SK-N-SH treated with all-trans-retinoic acid at 6 μM for 48 hours (cell line): ENCODE measurements at regions not wholly inside any gene's neighbourhood (a gene's known extent, or its start where the extent isn't known, plus 50 kb on each side); places are given as distances from the start of the nearest gene placed in this dataset.

Experiments used
- ATAC-seq: fragments of 200-7000 bp; cut with Tn5 transposase; 3 replicates; pipeline ENCODE4 v1.9.1; 2020; ENCODE audit warnings: mild to moderate bottlenecking, moderate library complexity
- ARNTL ChIP-seq: fragments of 450-650 bp; formaldehyde crosslinking; IDR thresholded peaks from 2 replicates; pipeline ENCODE4 v1.5.0; 2020; ENCODE audit warnings: low read depth, mild to moderate bottlenecking, moderate library complexity, borderline replicate concordance
- BACH2 ChIP-seq: fragments of 250-450 bp; sonication (Bioruptor Pico); IDR thresholded peaks from 2 replicates; pipeline ENCODE4 v1.9.0; 2021; ENCODE audit warnings: mild to moderate bottlenecking, borderline replicate concordance
- ESRRG ChIP-seq: fragments of 250-450 bp; sonication (Bioruptor Pico); IDR thresholded peaks from 2 replicates; pipeline ENCODE4 v1.6.1; 2021; ENCODE audit warnings: mild to moderate bottlenecking
- GLIS3 ChIP-seq: fragments of 250-450 bp; sonication (Bioruptor Pico); IDR thresholded peaks from 2 replicates; pipeline ENCODE4 v1.5.0; 2020; ENCODE audit warnings: mild to moderate bottlenecking, moderate library complexity
- ISL1 ChIP-seq: fragments of 250-450 bp; sonication (Bioruptor Pico); IDR thresholded peaks from 2 replicates; pipeline ENCODE4 v2.1.2; 2022; ENCODE audit warnings: mild to moderate bottlenecking, moderate library complexity
- OSR1 ChIP-seq: fragments of 250-450 bp; sonication (Bioruptor Pico); IDR thresholded peaks from 2 replicates; pipeline ENCODE4 v1.8.0; 2022; ENCODE audit warnings: moderate library complexity, mild to moderate bottlenecking, inconsistent platforms
- PPARA ChIP-seq: fragments of 250-450 bp; sonication (Bioruptor Pico); IDR thresholded peaks from 2 replicates; pipeline ENCODE4 v1.5.0; 2020; ENCODE audit warnings: mild to moderate bottlenecking, borderline replicate concordance
- RARB ChIP-seq: fragments of 250-450 bp; sonication (Bioruptor Pico); IDR thresholded peaks from 2 replicates; pipeline ENCODE4 v1.8.0; 2021; ENCODE audit warnings: mild to moderate bottlenecking, moderate library complexity
- SNAI2 ChIP-seq: fragments of 250-450 bp; sonication (Bioruptor Pico); IDR thresholded peaks from 2 replicates; pipeline ENCODE4 v1.5.0; 2020; ENCODE audit warnings: mild to moderate bottlenecking, moderate library complexity
- TCF4 ChIP-seq: fragments of 250-450 bp; sonication (Bioruptor Pico); IDR thresholded peaks from 2 replicates; pipeline ENCODE4 v1.8.0; 2021; ENCODE audit warnings: mild to moderate bottlenecking, moderate library complexity, borderline replicate concordance
- TOX ChIP-seq: fragments of 250-450 bp; sonication (Bioruptor Pico); IDR thresholded peaks from 2 replicates; pipeline ENCODE4 v1.8.0; 2021; ENCODE audit warnings: mild to moderate bottlenecking, moderate library complexity, borderline replicate concordance
- ZC3H10 ChIP-seq: fragments of 250-450 bp; sonication (Bioruptor Pico); IDR thresholded peaks from 2 replicates; pipeline ENCODE4 v1.5.1; 2021; ENCODE audit warnings: mild to moderate bottlenecking, moderate library complexity
- ZFP30 ChIP-seq: fragments of 450-650 bp; formaldehyde crosslinking; IDR thresholded peaks from 2 replicates; pipeline ENCODE4 v1.5.0; 2022; ENCODE audit warnings: mild to moderate bottlenecking, moderate library complexity
- ZNF565 ChIP-seq: fragments of 450-650 bp; formaldehyde crosslinking; conservative IDR thresholded peaks from 2 replicates; pipeline ENCODE4 v1.5.0; 2020; ENCODE audit warnings: low read depth, mild to moderate bottlenecking, moderate library complexity
- ZNF70 ChIP-seq: fragments of 450-650 bp; formaldehyde crosslinking; IDR thresholded peaks from 2 replicates; pipeline ENCODE4 v1.5.0; 2020; ENCODE audit warnings: mild to moderate bottlenecking, moderate library complexity
- ZNF8 ChIP-seq: fragments of 450-650 bp; formaldehyde crosslinking; IDR thresholded peaks from 2 replicates; pipeline ENCODE4 v1.5.0; 2020; ENCODE audit warnings: mild to moderate bottlenecking, moderate library complexity
- TF ChIP-seq, protein P1 (sequence below): fragments of 250-450 bp; sonication (Bioruptor Pico); IDR thresholded peaks from 2 replicates; pipeline ENCODE4 v1.5.0; 2020; ENCODE audit warnings: mild to moderate bottlenecking, moderate library complexity
- TF ChIP-seq, protein P2 (sequence below): fragments of 250-450 bp; sonication (Bioruptor Pico); IDR thresholded peaks from 2 replicates; pipeline ENCODE4 v1.8.0; 2020; ENCODE audit warnings: mild to moderate bottlenecking, moderate library complexity, borderline replicate concordance
- TF ChIP-seq, protein P3 (sequence below): fragments of 250-450 bp; sonication (Bioruptor Pico); IDR thresholded peaks from 2 replicates; pipeline ENCODE4 v1.5.1; 2021; ENCODE audit warnings: mild to moderate bottlenecking, moderate library complexity
- TF ChIP-seq, protein P4 (sequence below): fragments of 250-450 bp; sonication (Bioruptor Pico); IDR thresholded peaks from 2 replicates; pipeline ENCODE4 v1.8.0; 2021; ENCODE audit warnings: low read depth, mild to moderate bottlenecking, moderate library complexity, borderline replicate concordance

DNA sequence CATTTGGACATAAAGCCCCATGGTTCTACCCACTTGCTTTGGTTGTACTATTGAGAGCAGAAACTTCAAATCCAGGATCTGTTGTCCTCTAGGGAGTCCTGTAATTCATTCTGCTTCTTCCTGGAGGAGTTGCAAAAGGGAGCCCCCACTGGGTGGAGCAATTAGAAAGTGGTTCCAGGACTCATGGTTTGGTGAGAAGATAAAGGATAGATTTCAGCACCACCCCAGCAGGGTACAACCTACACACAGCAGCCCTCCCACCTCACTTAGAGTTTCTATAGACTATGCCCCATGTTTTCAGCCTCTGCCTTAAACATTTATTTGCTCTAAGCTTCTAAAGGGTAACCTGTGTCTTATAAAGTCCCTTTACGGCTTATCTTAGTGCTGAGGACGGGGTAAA is 112.6 kb upstream of the ARRDC3 start:
- no peak for ATAC-seq
- TF ChIP-seq GLIS3 (CRISPR knock-in tag): no peak
- TF ChIP-seq ZC3H10: no peak
- no peak for TF ChIP-seq ZNF565 (CRISPR knock-in tag)
- TF ChIP-seq, protein P1, sequence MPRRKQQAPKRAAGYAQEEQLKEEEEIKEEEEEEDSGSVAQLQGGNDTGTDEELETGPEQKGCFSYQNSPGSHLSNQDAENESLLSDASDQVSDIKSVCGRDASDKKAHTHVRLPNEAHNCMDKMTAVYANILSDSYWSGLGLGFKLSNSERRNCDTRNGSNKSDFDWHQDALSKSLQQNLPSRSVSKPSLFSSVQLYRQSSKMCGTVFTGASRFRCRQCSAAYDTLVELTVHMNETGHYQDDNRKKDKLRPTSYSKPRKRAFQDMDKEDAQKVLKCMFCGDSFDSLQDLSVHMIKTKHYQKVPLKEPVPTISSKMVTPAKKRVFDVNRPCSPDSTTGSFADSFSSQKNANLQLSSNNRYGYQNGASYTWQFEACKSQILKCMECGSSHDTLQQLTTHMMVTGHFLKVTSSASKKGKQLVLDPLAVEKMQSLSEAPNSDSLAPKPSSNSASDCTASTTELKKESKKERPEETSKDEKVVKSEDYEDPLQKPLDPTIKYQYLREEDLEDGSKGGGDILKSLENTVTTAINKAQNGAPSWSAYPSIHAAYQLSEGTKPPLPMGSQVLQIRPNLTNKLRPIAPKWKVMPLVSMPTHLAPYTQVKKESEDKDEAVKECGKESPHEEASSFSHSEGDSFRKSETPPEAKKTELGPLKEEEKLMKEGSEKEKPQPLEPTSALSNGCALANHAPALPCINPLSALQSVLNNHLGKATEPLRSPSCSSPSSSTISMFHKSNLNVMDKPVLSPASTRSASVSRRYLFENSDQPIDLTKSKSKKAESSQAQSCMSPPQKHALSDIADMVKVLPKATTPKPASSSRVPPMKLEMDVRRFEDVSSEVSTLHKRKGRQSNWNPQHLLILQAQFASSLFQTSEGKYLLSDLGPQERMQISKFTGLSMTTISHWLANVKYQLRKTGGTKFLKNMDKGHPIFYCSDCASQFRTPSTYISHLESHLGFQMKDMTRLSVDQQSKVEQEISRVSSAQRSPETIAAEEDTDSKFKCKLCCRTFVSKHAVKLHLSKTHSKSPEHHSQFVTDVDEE (CRISPR knock-in tag): no peak
- TF ChIP-seq, all 23 proteins: peak for 0

DNA sequence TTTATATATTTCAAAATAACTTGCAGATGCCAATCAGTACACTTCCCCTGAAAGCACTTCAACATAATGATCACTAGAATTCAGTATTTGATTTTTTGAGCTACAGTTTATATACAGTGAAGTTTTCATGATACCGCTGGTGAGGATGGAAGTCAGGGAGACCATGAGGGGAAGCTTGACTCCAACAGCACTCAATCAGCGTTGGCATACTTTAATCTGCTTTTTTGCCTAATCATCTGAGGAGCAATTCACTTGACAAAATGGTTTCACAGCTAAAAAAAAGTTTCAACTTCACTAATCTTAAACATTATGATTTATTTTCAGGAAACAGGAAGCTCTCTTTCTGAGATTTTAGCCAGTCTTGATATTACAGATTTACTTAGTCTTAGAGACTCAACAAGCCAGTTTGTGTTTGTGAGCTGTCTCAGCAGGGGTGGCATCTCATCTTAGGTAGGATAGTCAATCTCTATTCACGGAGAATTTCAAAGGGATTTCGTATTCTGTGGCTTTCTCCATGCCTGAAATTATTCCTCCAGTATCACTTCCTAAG is 111.4 kb upstream of the ARRDC3 start:
- no peak for TF ChIP-seq PPARA
- TF ChIP-seq BACH2 (CRISPR knock-in tag): no peak
- TF ChIP-seq, protein P2, sequence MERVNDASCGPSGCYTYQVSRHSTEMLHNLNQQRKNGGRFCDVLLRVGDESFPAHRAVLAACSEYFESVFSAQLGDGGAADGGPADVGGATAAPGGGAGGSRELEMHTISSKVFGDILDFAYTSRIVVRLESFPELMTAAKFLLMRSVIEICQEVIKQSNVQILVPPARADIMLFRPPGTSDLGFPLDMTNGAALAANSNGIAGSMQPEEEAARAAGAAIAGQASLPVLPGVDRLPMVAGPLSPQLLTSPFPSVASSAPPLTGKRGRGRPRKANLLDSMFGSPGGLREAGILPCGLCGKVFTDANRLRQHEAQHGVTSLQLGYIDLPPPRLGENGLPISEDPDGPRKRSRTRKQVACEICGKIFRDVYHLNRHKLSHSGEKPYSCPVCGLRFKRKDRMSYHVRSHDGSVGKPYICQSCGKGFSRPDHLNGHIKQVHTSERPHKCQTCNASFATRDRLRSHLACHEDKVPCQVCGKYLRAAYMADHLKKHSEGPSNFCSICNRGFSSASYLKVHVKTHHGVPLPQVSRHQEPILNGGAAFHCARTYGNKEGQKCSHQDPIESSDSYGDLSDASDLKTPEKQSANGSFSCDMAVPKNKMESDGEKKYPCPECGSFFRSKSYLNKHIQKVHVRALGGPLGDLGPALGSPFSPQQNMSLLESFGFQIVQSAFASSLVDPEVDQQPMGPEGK (CRISPR knock-in tag): no peak
- TF ChIP-seq TCF4 (CRISPR knock-in tag): no peak
- no peak for TF ChIP-seq SNAI2 (CRISPR knock-in tag)
- no peak for TF ChIP-seq ZFP30 (CRISPR knock-in tag)
- TF ChIP-seq GLIS3 (CRISPR knock-in tag): no peak
- no peak for TF ChIP-seq ZNF565 (CRISPR knock-in tag)
- TF ChIP-seq, protein P3, sequence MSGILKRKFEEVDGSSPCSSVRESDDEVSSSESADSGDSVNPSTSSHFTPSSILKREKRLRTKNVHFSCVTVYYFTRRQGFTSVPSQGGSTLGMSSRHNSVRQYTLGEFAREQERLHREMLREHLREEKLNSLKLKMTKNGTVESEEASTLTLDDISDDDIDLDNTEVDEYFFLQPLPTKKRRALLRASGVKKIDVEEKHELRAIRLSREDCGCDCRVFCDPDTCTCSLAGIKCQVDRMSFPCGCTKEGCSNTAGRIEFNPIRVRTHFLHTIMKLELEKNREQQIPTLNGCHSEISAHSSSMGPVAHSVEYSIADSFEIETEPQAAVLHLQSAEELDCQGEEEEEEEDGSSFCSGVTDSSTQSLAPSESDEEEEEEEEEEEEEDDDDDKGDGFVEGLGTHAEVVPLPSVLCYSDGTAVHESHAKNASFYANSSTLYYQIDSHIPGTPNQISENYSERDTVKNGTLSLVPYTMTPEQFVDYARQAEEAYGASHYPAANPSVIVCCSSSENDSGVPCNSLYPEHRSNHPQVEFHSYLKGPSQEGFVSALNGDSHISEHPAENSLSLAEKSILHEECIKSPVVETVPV (CRISPR knock-in tag): no peak
- TF ChIP-seq, protein P4, sequence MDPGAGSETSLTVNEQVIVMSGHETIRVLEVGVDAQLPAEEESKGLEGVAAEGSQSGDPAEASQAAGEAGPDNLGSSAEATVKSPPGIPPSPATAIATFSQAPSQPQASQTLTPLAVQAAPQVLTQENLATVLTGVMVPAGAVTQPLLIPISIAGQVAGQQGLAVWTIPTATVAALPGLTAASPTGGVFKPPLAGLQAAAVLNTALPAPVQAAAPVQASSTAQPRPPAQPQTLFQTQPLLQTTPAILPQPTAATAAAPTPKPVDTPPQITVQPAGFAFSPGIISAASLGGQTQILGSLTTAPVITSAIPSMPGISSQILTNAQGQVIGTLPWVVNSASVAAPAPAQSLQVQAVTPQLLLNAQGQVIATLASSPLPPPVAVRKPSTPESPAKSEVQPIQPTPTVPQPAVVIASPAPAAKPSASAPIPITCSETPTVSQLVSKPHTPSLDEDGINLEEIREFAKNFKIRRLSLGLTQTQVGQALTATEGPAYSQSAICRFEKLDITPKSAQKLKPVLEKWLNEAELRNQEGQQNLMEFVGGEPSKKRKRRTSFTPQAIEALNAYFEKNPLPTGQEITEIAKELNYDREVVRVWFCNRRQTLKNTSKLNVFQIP (CRISPR knock-in tag): no peak
- TF ChIP-seq TOX (CRISPR knock-in tag): no peak
- TF ChIP-seq ISL1: no peak
- TF ChIP-seq ESRRG (CRISPR knock-in tag): no peak
- TF ChIP-seq, protein P1 (CRISPR knock-in tag): no peak
- TF ChIP-seq ZNF70 (CRISPR knock-in tag): no peak
- TF ChIP-seq ZNF8 (CRISPR knock-in tag): no peak
- ATAC-seq: no peak

DNA sequence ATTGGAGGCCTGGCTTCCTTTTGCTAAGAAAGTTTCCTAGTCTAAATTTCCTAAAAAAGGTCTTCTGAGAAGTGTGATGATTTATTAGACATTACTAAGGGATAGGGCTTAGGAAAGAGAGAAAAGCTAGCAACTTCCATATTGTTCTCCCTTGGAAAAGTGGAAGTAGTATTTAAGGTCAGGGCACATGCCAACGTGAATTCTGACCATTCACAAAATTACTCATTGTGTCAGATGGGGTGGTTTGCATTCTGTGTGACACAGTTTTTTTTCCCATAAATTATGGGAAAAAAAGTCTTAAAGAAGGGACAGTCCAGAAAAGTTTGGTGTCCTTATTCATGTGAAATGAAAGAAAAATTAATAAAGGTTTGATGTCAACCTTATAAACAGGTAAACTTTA is 110.0 kb upstream of the ARRDC3 start:
- ATAC-seq: no peak
- TF ChIP-seq, protein P2 (CRISPR knock-in tag): no peak
- no peak for TF ChIP-seq GLIS3 (CRISPR knock-in tag)
- no peak for TF ChIP-seq ARNTL (CRISPR knock-in tag)
- TF ChIP-seq SNAI2 (CRISPR knock-in tag): no peak
- TF ChIP-seq RARB (CRISPR knock-in tag): no peak
- TF ChIP-seq, protein P1 (CRISPR knock-in tag): no peak
- no peak for TF ChIP-seq ISL1
- no peak for TF ChIP-seq OSR1
- TF ChIP-seq, protein P4 (CRISPR knock-in tag): no peak
